ENCODE measurements at regions not wholly inside any gene's neighbourhood (a gene's known extent, or its start where the extent isn't known, plus 50 kb on each side); places are given as distances from the start of the nearest gene placed in this dataset.

GRCh38 chr4:81756973-81757372, 285.3 kb upstream of the RASGEF1B start:
- Mint-ChIP-seq H3K4me1 (ENCODE audit: low read depth) (peaks cover 7% of the 10 kb centered on the region), H3K36me3 (ENCODE audit: low read depth) (no peaks in the 10 kb centered on the region), H3K9me3 (no peaks in the 10 kb centered on the region), H3K27ac (no peak overlapping the region), H3K4me3 (ENCODE audit: low read depth) (no peak overlapping the region), H3K27me3 (ENCODE audit: low read depth) (no peaks in the 10 kb centered on the region)
- intact Hi-C loops (cut with micrococcal nuclease) = no loop called here
- no peak for DNase-seq (ENCODE audit: low spot score)

GRCh38 chr4:81756042-81756441, 284.3 kb upstream of the RASGEF1B start:
- no peaks in the 10 kb centered on the region for H3K9me3 Mint-ChIP-seq
- no peak for DNase-seq (ENCODE audit: low spot score)
- H3K4me3 Mint-ChIP-seq (ENCODE audit: low read depth) = no peak overlapping the region
- H3K36me3 Mint-ChIP-seq (ENCODE audit: low read depth) = no peaks in the 10 kb centered on the region
- H3K4me1 Mint-ChIP-seq (ENCODE audit: low read depth) = peaks cover 7% of the 10 kb centered on the region
- intact Hi-C loops (cut with micrococcal nuclease) = no loop called here
- no peaks in the 10 kb centered on the region for H3K27me3 Mint-ChIP-seq (ENCODE audit: low read depth)
- H3K27ac Mint-ChIP-seq = no peak overlapping the region

GRCh38 chr4:81754169-81754568, 282.5 kb upstream of the RASGEF1B start:
- Mint-ChIP-seq H3K9me3 (no peaks in the 10 kb centered on the region), H3K27me3 (ENCODE audit: low read depth) (no peaks in the 10 kb centered on the region), H3K27ac (no peak overlapping the region), H3K4me3 (ENCODE audit: low read depth) (no peak overlapping the region), H3K4me1 (ENCODE audit: low read depth) (peaks cover 7% of the 10 kb centered on the region), H3K36me3 (ENCODE audit: low read depth) (no peaks in the 10 kb centered on the region)
- intact Hi-C loops (cut with micrococcal nuclease) = no loop called here
- no peak for DNase-seq (ENCODE audit: low spot score)

- H3K36me3 Mint-ChIP-seq (ENCODE audit: low read depth) = no peaks in the 10 kb centered on the region
- intact Hi-C loops (cut with micrococcal nuclease) = no loop called here
- no peaks in the 10 kb centered on the region for H3K27me3 Mint-ChIP-seq (ENCODE audit: low read depth)
- H3K4me1 Mint-ChIP-seq (ENCODE audit: low read depth) = peaks cover 3% of the 10 kb centered on the region
- H3K27ac Mint-ChIP-seq = no peak overlapping the region
- H3K9me3 Mint-ChIP-seq = no peaks in the 10 kb centered on the region
- H3K4me3 Mint-ChIP-seq (ENCODE audit: low read depth) = no peak overlapping the region
- no peak for DNase-seq (ENCODE audit: low spot score)
These were observed 280.0 kb upstream of the RASGEF1B start for GRCh38 chr4:81751531-81752289.

GRCh38 chr4:81747242-81747930, 275.7 kb upstream of the RASGEF1B start:
- intact Hi-C loops (cut with micrococcal nuclease) = no loop called here
- no peak overlapping the region for H3K27ac Mint-ChIP-seq

GRCh38 chr4:81746773-81747172, 275.1 kb upstream of the RASGEF1B start:
- no peaks in the 10 kb centered on the region for H3K4me1 Mint-ChIP-seq (ENCODE audit: low read depth)
- H3K4me3 Mint-ChIP-seq (ENCODE audit: low read depth) = no peak overlapping the region
- H3K9me3 Mint-ChIP-seq = no peaks in the 10 kb centered on the region
- DNase-seq (ENCODE audit: low spot score) = no peak
- no peaks in the 10 kb centered on the region for H3K36me3 Mint-ChIP-seq (ENCODE audit: low read depth)
- no peak overlapping the region for H3K27ac Mint-ChIP-seq
- H3K27me3 Mint-ChIP-seq (ENCODE audit: low read depth) = no peaks in the 10 kb centered on the region
- intact Hi-C loops (cut with micrococcal nuclease) = no loop called here

More at GRCh38 chr4:81747242-81747930, 275.7 kb upstream of the RASGEF1B start:
- H3K4me3 Mint-ChIP-seq (ENCODE audit: low read depth) = no peak overlapping the region
- H3K4me1 Mint-ChIP-seq (ENCODE audit: low read depth) = no peaks in the 10 kb centered on the region
- DNase-seq (ENCODE audit: low spot score) = no peak
- no peaks in the 10 kb centered on the region for H3K9me3 Mint-ChIP-seq
- H3K27me3 Mint-ChIP-seq (ENCODE audit: low read depth) = no peaks in the 10 kb centered on the region
- no peaks in the 10 kb centered on the region for H3K36me3 Mint-ChIP-seq (ENCODE audit: low read depth)

- no peak overlapping the region for H3K27ac Mint-ChIP-seq
- no peak overlapping the region for H3K4me3 Mint-ChIP-seq (ENCODE audit: low read depth)
- DNase-seq (ENCODE audit: low spot score) = no peak
- intact Hi-C loops (cut with micrococcal nuclease) = no loop called here
- H3K9me3 Mint-ChIP-seq = no peaks in the 10 kb centered on the region
- H3K36me3 Mint-ChIP-seq (ENCODE audit: low read depth) = no peaks in the 10 kb centered on the region
- H3K4me1 Mint-ChIP-seq (ENCODE audit: low read depth) = no peaks in the 10 kb centered on the region
- H3K27me3 Mint-ChIP-seq (ENCODE audit: low read depth) = no peaks in the 10 kb centered on the region
These were observed 274.4 kb upstream of the RASGEF1B start for GRCh38 chr4:81746071-81746470.

- no peak overlapping the region for H3K4me3 Mint-ChIP-seq (ENCODE audit: low read depth)
- no peak for DNase-seq (ENCODE audit: low spot score)
- no peaks in the 10 kb centered on the region for H3K27me3 Mint-ChIP-seq (ENCODE audit: low read depth)
- no peaks in the 10 kb centered on the region for H3K4me1 Mint-ChIP-seq (ENCODE audit: low read depth)
- H3K27ac Mint-ChIP-seq = no peak overlapping the region
- intact Hi-C loops (cut with micrococcal nuclease) = no loop called here
- no peaks in the 10 kb centered on the region for H3K36me3 Mint-ChIP-seq (ENCODE audit: low read depth)
- H3K9me3 Mint-ChIP-seq = no peaks in the 10 kb centered on the region
These were observed 273.3 kb upstream of the RASGEF1B start for GRCh38 chr4:81745050-81745449.

GRCh38 chr4:81743731-81744435, 272.2 kb upstream of the RASGEF1B start:
- Mint-ChIP-seq H3K27me3 (ENCODE audit: low read depth) (peaks cover 5% of the 10 kb centered on the region), H3K4me1 (ENCODE audit: low read depth) (no peaks in the 10 kb centered on the region), H3K27ac (no peak overlapping the region), H3K9me3 (no peaks in the 10 kb centered on the region), H3K4me3 (ENCODE audit: low read depth) (no peak overlapping the region), H3K36me3 (ENCODE audit: low read depth) (no peaks in the 10 kb centered on the region)
- DNase-seq (ENCODE audit: low spot score) = no peak
- intact Hi-C loops (cut with micrococcal nuclease) = no loop called here

GRCh38 chr4:81740487-81740886, 268.8 kb upstream of the RASGEF1B start:
- H3K36me3 Mint-ChIP-seq (ENCODE audit: low read depth) = no peaks in the 10 kb centered on the region
- H3K9me3 Mint-ChIP-seq = no peaks in the 10 kb centered on the region
- peaks cover 6% of the 10 kb centered on the region for H3K27me3 Mint-ChIP-seq (ENCODE audit: low read depth)
- intact Hi-C loops (cut with micrococcal nuclease) = no loop called here
- DNase-seq (ENCODE audit: low spot score) = no peak
- H3K4me3 Mint-ChIP-seq (ENCODE audit: low read depth) = no peak overlapping the region
- H3K27ac Mint-ChIP-seq = no peak overlapping the region
- no peaks in the 10 kb centered on the region for H3K4me1 Mint-ChIP-seq (ENCODE audit: low read depth)

GRCh38 chr4:81738891-81739290, 267.2 kb upstream of the RASGEF1B start:
- no peaks in the 10 kb centered on the region for H3K9me3 Mint-ChIP-seq
- H3K36me3 Mint-ChIP-seq (ENCODE audit: low read depth) = no peaks in the 10 kb centered on the region
- no peak overlapping the region for H3K27ac Mint-ChIP-seq
- H3K4me1 Mint-ChIP-seq (ENCODE audit: low read depth) = no peaks in the 10 kb centered on the region
- DNase-seq (ENCODE audit: low spot score) = no peak
- intact Hi-C loops (cut with micrococcal nuclease) = no loop called here
- no peak overlapping the region for H3K4me3 Mint-ChIP-seq (ENCODE audit: low read depth)
- peaks cover 6% of the 10 kb centered on the region for H3K27me3 Mint-ChIP-seq (ENCODE audit: low read depth)

- Mint-ChIP-seq H3K36me3 (ENCODE audit: low read depth) (no peaks in the 10 kb centered on the region), H3K27ac (no peak overlapping the region), H3K4me3 (ENCODE audit: low read depth) (no peak overlapping the region), H3K27me3 (ENCODE audit: low read depth) (peaks cover 6% of the 10 kb centered on the region), H3K4me1 (ENCODE audit: low read depth) (no peaks in the 10 kb centered on the region), H3K9me3 (no peaks in the 10 kb centered on the region)
- DNase-seq (ENCODE audit: low spot score) = no peak
- intact Hi-C loops (cut with micrococcal nuclease) = no loop called here
These were observed 266.3 kb upstream of the RASGEF1B start for GRCh38 chr4:81737865-81738559.

All from activated T-helper 2 cell treated with anti-CD3 and anti-CD28 coated beads, Interferon-gamma antibody, Interleukin-2, Interleukin-4, amounts not matched to agents 10 μg/mL and 5 μg/mL and 100 μg/mL, durations not matched to agents 14 hours and 24 hours and 36 hours (primary cell).